ENCODE measurements at regions not wholly inside any gene's neighbourhood (a gene's known extent, or its start where the extent isn't known, plus 50 kb on each side); places are given as distances from the start of the nearest gene placed in this dataset.

- Histone ChIP-seq H3K27me3 (ENCODE audit: control insufficient read depth, low read length) (no peaks in the 10 kb centered on the region), H3K4me2 (ENCODE audit: low read length) (no peak overlapping the region), H3K9me3 (ENCODE audit: control insufficient read depth, insufficient read depth, low read length) (no peaks in the 10 kb centered on the region), H3K4me1 (ENCODE audit: control insufficient read depth, low read length) (no peaks in the 10 kb centered on the region), H3K79me2 (ENCODE audit: control insufficient read depth, low read length) (no peaks in the 10 kb centered on the region), H3K9me2 (replicated peaks; ENCODE audit: control insufficient read depth, low read length) (no peaks in the 10 kb centered on the region), H3K4me3 (ENCODE audit: low read length) (no peak overlapping the region), H3F3A (ENCODE audit: control insufficient read depth, insufficient read depth) (no peaks in the 10 kb centered on the region), H3K36me3 (ENCODE audit: control insufficient read depth, low read length) (no peaks in the 10 kb centered on the region), H4K20me1 (ENCODE audit: control insufficient read depth, insufficient read depth, low read depth, low read length) (no peaks in the 10 kb centered on the region), H3K27ac (ENCODE audit: low read depth, low read length) (no peak overlapping the region)
- TF ChIP-seq EZH2phosphoT487 (IDR thresholded peaks at IDR 0.05; ENCODE audit: borderline replicate concordance, low read length), result no peak
- TF ChIP-seq, protein P1, sequence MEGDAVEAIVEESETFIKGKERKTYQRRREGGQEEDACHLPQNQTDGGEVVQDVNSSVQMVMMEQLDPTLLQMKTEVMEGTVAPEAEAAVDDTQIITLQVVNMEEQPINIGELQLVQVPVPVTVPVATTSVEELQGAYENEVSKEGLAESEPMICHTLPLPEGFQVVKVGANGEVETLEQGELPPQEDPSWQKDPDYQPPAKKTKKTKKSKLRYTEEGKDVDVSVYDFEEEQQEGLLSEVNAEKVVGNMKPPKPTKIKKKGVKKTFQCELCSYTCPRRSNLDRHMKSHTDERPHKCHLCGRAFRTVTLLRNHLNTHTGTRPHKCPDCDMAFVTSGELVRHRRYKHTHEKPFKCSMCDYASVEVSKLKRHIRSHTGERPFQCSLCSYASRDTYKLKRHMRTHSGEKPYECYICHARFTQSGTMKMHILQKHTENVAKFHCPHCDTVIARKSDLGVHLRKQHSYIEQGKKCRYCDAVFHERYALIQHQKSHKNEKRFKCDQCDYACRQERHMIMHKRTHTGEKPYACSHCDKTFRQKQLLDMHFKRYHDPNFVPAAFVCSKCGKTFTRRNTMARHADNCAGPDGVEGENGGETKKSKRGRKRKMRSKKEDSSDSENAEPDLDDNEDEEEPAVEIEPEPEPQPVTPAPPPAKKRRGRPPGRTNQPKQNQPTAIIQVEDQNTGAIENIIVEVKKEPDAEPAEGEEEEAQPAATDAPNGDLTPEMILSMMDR (IDR thresholded peaks at IDR 0.05; ENCODE audit: low read depth, low read length, poor library complexity, severe bottlenecking), result no peak
Observed at GRCh38 chr2:19670303-19670702, 231.5 kb downstream of the TTC32 start.

DNA sequence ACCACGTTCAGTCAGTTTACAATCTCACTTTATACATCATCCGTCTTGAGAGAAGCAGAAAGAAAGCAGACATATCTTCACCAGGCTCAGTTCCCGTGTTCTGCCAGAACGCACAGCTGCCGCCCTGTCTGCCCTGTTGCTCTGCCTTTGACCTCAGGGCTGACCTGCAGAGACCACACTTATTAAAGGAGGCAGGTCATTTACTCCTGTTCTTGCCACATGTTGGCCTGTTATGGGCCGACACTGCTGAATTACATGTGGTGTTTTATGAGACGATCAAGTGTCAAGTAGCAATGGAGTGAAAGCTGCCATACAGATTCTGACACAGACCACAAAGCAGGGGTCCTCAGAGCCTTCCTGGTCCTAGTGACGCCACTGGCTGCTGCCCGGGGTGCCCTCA lies 232.2 kb downstream of the TTC32 start:
- no peaks in the 10 kb centered on the region for H3K4me1 ChIP-seq (ENCODE audit: control insufficient read depth, low read length)
- no peaks in the 10 kb centered on the region for H4K20me1 ChIP-seq (ENCODE audit: control insufficient read depth, insufficient read depth, low read depth, low read length)
- TF ChIP-seq, protein P1 (IDR thresholded peaks at IDR 0.05; ENCODE audit: low read depth, low read length, poor library complexity, severe bottlenecking), result no peak
- TF ChIP-seq EZH2phosphoT487 (IDR thresholded peaks at IDR 0.05; ENCODE audit: borderline replicate concordance, low read length), result no peak
- no peak overlapping the region for H3K27ac ChIP-seq (ENCODE audit: low read depth, low read length)
- no peaks in the 10 kb centered on the region for H3K79me2 ChIP-seq (ENCODE audit: control insufficient read depth, low read length)
- H3K9me2 ChIP-seq (replicated peaks; ENCODE audit: control insufficient read depth, low read length), result no peaks in the 10 kb centered on the region
- H3K27me3 ChIP-seq (ENCODE audit: control insufficient read depth, low read length), result no peaks in the 10 kb centered on the region
- no peaks in the 10 kb centered on the region for H3K36me3 ChIP-seq (ENCODE audit: control insufficient read depth, low read length)
- H3F3A ChIP-seq (ENCODE audit: control insufficient read depth, insufficient read depth), result no peaks in the 10 kb centered on the region
- H3K9me3 ChIP-seq (ENCODE audit: control insufficient read depth, insufficient read depth, low read length), result no peaks in the 10 kb centered on the region
- no peak overlapping the region for H3K4me3 ChIP-seq (ENCODE audit: low read length)
- H3K4me2 ChIP-seq (ENCODE audit: low read length), result no peak overlapping the region

DNA sequence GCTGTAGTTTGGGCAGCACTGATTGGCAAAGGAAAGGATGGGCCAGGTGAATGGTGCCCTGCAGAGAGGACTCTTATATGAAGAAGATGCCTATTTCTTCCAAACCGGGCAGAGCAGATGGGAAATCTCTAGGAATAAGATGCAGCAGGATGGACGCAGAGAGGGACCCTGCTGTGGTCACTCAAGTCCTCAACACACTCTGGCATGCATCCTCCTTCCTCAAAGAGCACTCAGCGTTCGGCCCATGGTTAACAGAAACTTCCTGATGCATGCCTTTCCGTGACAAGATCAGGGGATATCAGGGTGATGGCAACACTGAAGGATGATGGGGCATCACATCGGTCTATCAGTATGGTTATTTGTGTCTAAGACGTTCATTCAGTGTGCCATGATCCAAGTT lies 232.7 kb downstream of the TTC32 start:
- TF ChIP-seq, protein P1 (IDR thresholded peaks at IDR 0.05; ENCODE audit: low read depth, low read length, poor library complexity, severe bottlenecking), result no peak
- no peak for TF ChIP-seq EZH2phosphoT487 (IDR thresholded peaks at IDR 0.05; ENCODE audit: borderline replicate concordance, low read length)
- Histone ChIP-seq H4K20me1 (ENCODE audit: control insufficient read depth, insufficient read depth, low read depth, low read length) (no peaks in the 10 kb centered on the region), H3K79me2 (ENCODE audit: control insufficient read depth, low read length) (no peaks in the 10 kb centered on the region), H3K9me2 (replicated peaks; ENCODE audit: control insufficient read depth, low read length) (no peaks in the 10 kb centered on the region), H3K4me1 (ENCODE audit: control insufficient read depth, low read length) (no peaks in the 10 kb centered on the region), H3K4me3 (ENCODE audit: low read length) (no peak overlapping the region), H3K27me3 (ENCODE audit: control insufficient read depth, low read length) (no peaks in the 10 kb centered on the region), H3K9me3 (ENCODE audit: control insufficient read depth, insufficient read depth, low read length) (no peaks in the 10 kb centered on the region), H3K36me3 (ENCODE audit: control insufficient read depth, low read length) (no peaks in the 10 kb centered on the region), H3K4me2 (ENCODE audit: low read length) (no peak overlapping the region), H3F3A (ENCODE audit: control insufficient read depth, insufficient read depth) (no peaks in the 10 kb centered on the region), H3K27ac (ENCODE audit: low read depth, low read length) (no peak overlapping the region)

DNA sequence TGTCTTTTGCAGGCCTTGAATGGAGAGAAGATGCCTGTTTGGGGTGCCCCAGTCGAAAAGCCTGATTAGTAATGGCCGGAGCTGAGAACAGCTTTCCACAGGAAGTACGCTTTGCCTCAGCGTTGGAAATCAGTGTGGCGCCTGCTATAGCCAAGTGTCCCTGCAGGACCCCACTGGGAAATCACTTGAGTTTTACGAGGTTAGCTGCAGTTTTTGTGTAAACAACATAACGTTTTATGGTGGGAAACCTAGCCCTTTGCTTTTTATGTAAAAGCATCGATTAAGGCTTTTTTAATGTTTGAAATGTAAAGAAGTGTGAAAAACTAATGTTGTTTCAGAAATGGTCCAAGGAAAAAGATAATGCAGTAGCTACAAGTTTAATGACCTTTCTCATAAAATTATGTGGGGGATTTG lies 234.2 kb downstream of the TTC32 start:
- Histone ChIP-seq H3K9me3 (ENCODE audit: control insufficient read depth, insufficient read depth, low read length) (no peaks in the 10 kb centered on the region), H3K79me2 (ENCODE audit: control insufficient read depth, low read length) (no peaks in the 10 kb centered on the region), H3K36me3 (ENCODE audit: control insufficient read depth, low read length) (no peaks in the 10 kb centered on the region)

More for the DNA sequence above, 234.2 kb downstream of the TTC32 start:
- H3K4me3 ChIP-seq (ENCODE audit: low read length), result no peak overlapping the region
- no peaks in the 10 kb centered on the region for H3K4me1 ChIP-seq (ENCODE audit: control insufficient read depth, low read length)
- no peak overlapping the region for H3K27ac ChIP-seq (ENCODE audit: low read depth, low read length)
- no peaks in the 10 kb centered on the region for H3F3A ChIP-seq (ENCODE audit: control insufficient read depth, insufficient read depth)
- H4K20me1 ChIP-seq (ENCODE audit: control insufficient read depth, insufficient read depth, low read depth, low read length), result no peaks in the 10 kb centered on the region
- no peaks in the 10 kb centered on the region for H3K27me3 ChIP-seq (ENCODE audit: control insufficient read depth, low read length)
- TF ChIP-seq, protein P1 (IDR thresholded peaks at IDR 0.05; ENCODE audit: low read depth, low read length, poor library complexity, severe bottlenecking), result no peak
- no peak for TF ChIP-seq EZH2phosphoT487 (IDR thresholded peaks at IDR 0.05; ENCODE audit: borderline replicate concordance, low read length)
- no peaks in the 10 kb centered on the region for H3K9me2 ChIP-seq (replicated peaks; ENCODE audit: control insufficient read depth, low read length)
- no peak overlapping the region for H3K4me2 ChIP-seq (ENCODE audit: low read length)

Data from DOHH2 (cell line).